Smooth muscle cell (in vitro differentiated cells): ENCODE measurements at regions not wholly inside any gene's neighbourhood (a gene's known extent, or its start where the extent isn't known, plus 50 kb on each side); places are given as distances from the start of the nearest gene placed in this dataset.

Source experiments
- DNase-seq: peaks from one replicate; lab custom pipeline; 2025; ENCODE audit not compliant: unreplicated experiment; lab: John Stamatoyannopoulos, UW
- H2AFZ ChIP-seq: fragments of 200-600 bp; sonication (generic); 2 replicates; pipeline ENCODE4 v1.6.0; 2016; ENCODE audit warnings: antibody characterized with exemption, low read depth, mild to moderate bottlenecking
- H3F3A ChIP-seq: fragments of 200-600 bp; sonication (generic); 2 replicates; pipeline ENCODE4 v1.6.0; 2017; ENCODE audit warnings: antibody characterized with exemption, low read depth
- H3K27ac ChIP-seq: fragments of 200-600 bp; sonication (generic); 2 replicates; pipeline ENCODE4 v1.5.1; 2016; ENCODE audit warnings: low read depth, mild to moderate bottlenecking
- H3K27me3 ChIP-seq: fragments of 200-600 bp; sonication (generic); 2 replicates; pipeline ENCODE4 v1.6.1; 2016; ENCODE audit warnings: low read depth, mild to moderate bottlenecking
- H3K36me3 ChIP-seq: fragments of 200-600 bp; sonication (generic); 2 replicates; pipeline ENCODE4 v1.5.1; 2016; ENCODE audit warnings: low read depth
- H3K4me1 ChIP-seq: fragments of 200-600 bp; sonication (generic); 2 replicates; pipeline ENCODE4 v1.5.1; 2016; ENCODE audit warnings: low read depth
- H3K4me2 ChIP-seq: fragments of 200-600 bp; sonication (generic); 2 replicates; pipeline ENCODE4 v1.6.0; 2016; ENCODE audit warnings: mild to moderate bottlenecking
- H3K4me3 ChIP-seq: fragments of 200-600 bp; sonication (generic); 2 replicates; pipeline ENCODE4 v1.5.1; 2016; ENCODE audit warnings: mild to moderate bottlenecking
- H3K79me2 ChIP-seq: fragments of 200-600 bp; sonication (generic); 2 replicates; pipeline ENCODE4 v1.6.0; 2016; ENCODE audit warnings: low read depth, mild to moderate bottlenecking
- H3K9ac ChIP-seq: fragments of 200-600 bp; sonication (generic); 2 replicates; pipeline ENCODE4 v1.6.0; 2016; ENCODE audit warnings: low read depth
- H3K9me3 ChIP-seq: fragments of 200-600 bp; sonication (generic); replicated peaks from 2 replicates; pipeline ENCODE4 v1.5.1; 2016; ENCODE audit warnings: low read depth
- H4K20me1 ChIP-seq: fragments of 200-600 bp; sonication (generic); 2 replicates; pipeline ENCODE4 v1.6.0; 2016; ENCODE audit warnings: low read depth
- CTCF ChIP-seq: fragments of 200-600 bp; sonication (generic); IDR thresholded peaks from 2 replicates; pipeline ENCODE4 v1.5.1; 2017; ENCODE audit warnings: borderline replicate concordance, mild to moderate bottlenecking, antibody characterized with exemption; ENCODE audit not compliant: insufficient read depth, poor library complexity, severe bottlenecking
- WGBS: methylation state at CpG from one replicate; pipeline ENCODE4 v1.1.7; 2016; ENCODE audit warnings: low lambda C conversion rate; 5-methylcytosine and 5-hydroxymethylcytosine counted together

DNA sequence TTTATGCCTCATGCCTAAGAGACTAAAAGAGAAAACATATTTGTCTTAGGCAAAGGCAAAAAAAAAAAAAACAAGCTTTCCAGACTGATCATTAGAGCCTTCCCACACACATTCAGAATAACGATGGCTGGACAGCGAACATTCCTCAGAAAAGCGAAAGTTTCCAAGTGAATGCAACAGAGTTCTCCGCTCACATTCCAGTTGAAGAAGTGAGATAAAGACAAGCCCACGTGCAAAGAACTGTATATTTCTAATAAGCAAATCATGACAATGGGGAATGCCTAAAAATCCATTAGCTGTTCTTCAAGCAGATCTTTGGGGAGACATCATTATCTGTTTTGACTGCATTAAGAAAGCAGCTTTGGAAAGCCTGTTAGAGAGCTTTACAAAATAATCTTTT, 347.9 kb downstream of the METTL4 start:
- Histone ChIP-seq H3K9me3 (no peaks in the 10 kb centered on the region), H3K4me1 (no peaks in the 10 kb centered on the region), H3K4me3 (peak overlapping the region; percentile 48), H3F3A (no peaks in the 10 kb centered on the region), H2AFZ (peak overlapping the region; percentile 22), H4K20me1 (no peaks in the 10 kb centered on the region), H3K27ac (no peak overlapping the region), H3K36me3 (no peaks in the 10 kb centered on the region), H3K27me3 (no peaks in the 10 kb centered on the region), H3K4me2 (peak overlapping the region; percentile 85), H3K9ac (no peak overlapping the region), H3K79me2 (no peaks in the 10 kb centered on the region)
- TF ChIP-seq CTCF = no peak
- WGBS = 34% methylated on average over 5 of the region's 5 CpGs
- DNase-seq = no peak

GRCh38 chr18:2223849-2224248, 347.5 kb downstream of the METTL4 start:
- no peaks in the 10 kb centered on the region for H3K9me3 ChIP-seq
- no peaks in the 10 kb centered on the region for H4K20me1 ChIP-seq
- DNase-seq = no peak
- H3K4me1 ChIP-seq = no peaks in the 10 kb centered on the region
- 36% methylated on average over 2 of the region's 2 CpGs for WGBS
- H3K36me3 ChIP-seq = no peaks in the 10 kb centered on the region
- peak; percentile 58 for TF ChIP-seq CTCF
- no peaks in the 10 kb centered on the region for H3K27me3 ChIP-seq
- H2AFZ ChIP-seq = peak overlapping the region; percentile 22
- H3K79me2 ChIP-seq = no peaks in the 10 kb centered on the region
- no peak overlapping the region for H3K27ac ChIP-seq
- H3K9ac ChIP-seq = no peak overlapping the region
- H3F3A ChIP-seq = no peaks in the 10 kb centered on the region
- H3K4me2 ChIP-seq = peak overlapping the region; percentile 85
- peak overlapping the region; percentile 48 for H3K4me3 ChIP-seq

GRCh38 chr18:2236232-2236631, 335.1 kb downstream of the METTL4 start:
- H3K4me3 ChIP-seq = no peak overlapping the region
- H3K27ac ChIP-seq = peak overlapping the region; percentile 53
- H3F3A ChIP-seq = peaks cover 7% of the 10 kb centered on the region
- no peaks in the 10 kb centered on the region for H3K27me3 ChIP-seq
- no peak overlapping the region for H3K9ac ChIP-seq
- H3K4me2 ChIP-seq = no peak overlapping the region
- no peaks in the 10 kb centered on the region for H3K9me3 ChIP-seq
- no peak for DNase-seq
- no peaks in the 10 kb centered on the region for H4K20me1 ChIP-seq
- peak overlapping the region; percentile 64 for H2AFZ ChIP-seq
- peaks cover 14% of the 10 kb centered on the region for H3K4me1 ChIP-seq
- no peaks in the 10 kb centered on the region for H3K79me2 ChIP-seq
- WGBS = 95% methylated on average over 2 of the region's 2 CpGs
- no peaks in the 10 kb centered on the region for H3K36me3 ChIP-seq
- TF ChIP-seq CTCF = no peak

- WGBS = 27% methylated on average over 7 of the region's 7 CpGs
- H3K4me1 ChIP-seq = peaks cover 14% of the 10 kb centered on the region
- H3K9me3 ChIP-seq = no peaks in the 10 kb centered on the region
- peak overlapping the region; percentile 12 for H2AFZ ChIP-seq
- no peak overlapping the region for H3K4me3 ChIP-seq
- H3F3A ChIP-seq = peaks cover 7% of the 10 kb centered on the region
- no peak overlapping the region for H3K9ac ChIP-seq
- H4K20me1 ChIP-seq = no peaks in the 10 kb centered on the region
- H3K36me3 ChIP-seq = no peaks in the 10 kb centered on the region
- no peaks in the 10 kb centered on the region for H3K79me2 ChIP-seq
- DNase-seq = no peak
- H3K4me2 ChIP-seq = peak overlapping the region; percentile 83
- H3K27me3 ChIP-seq = no peaks in the 10 kb centered on the region
- H3K27ac ChIP-seq = peak overlapping the region; percentile 53
- no peak for TF ChIP-seq CTCF
Observed at GRCh38 chr18:2237706-2238105, 333.6 kb downstream of the METTL4 start.
